Right renal cortex interstitium (tissue), 3 donors: ENCODE measurements at regions not wholly inside any gene's neighbourhood (a gene's known extent, or its start where the extent isn't known, plus 50 kb on each side); places are given as distances from the start of the nearest gene placed in this dataset.

Experiments used
- DNase-seq, 3 donors: peaks; one replicate each; pipeline ENCODE4 v3.0.0-alpha.2; 2013; ENCODE audit warnings: low read depth in 3 of 3, low spot score in 2 of 3

DNA sequence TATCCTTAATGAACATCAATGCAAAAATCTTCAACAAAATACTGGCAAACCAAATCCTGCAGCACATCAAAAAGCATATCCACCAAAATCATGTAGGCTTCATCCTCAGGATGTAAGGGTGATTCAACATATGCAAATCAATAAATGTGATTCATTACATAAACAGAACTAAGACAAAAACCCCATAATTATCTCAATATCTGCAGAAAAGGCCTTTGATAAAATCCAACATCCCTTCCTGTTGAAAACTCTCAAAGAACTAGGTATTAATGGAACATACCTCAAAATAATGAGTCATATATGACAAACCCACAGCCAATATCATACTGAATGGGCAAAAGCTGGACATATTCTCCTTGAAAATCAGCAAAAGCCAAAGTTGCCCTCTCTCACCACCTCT is 54.6 kb upstream of the DEPDC1 start:
- no peak for DNase-seq

- DNase-seq = no peak
Measured at GRCh38 chr1:68558321-68559026, 61.6 kb upstream of the DEPDC1 start.

DNA sequence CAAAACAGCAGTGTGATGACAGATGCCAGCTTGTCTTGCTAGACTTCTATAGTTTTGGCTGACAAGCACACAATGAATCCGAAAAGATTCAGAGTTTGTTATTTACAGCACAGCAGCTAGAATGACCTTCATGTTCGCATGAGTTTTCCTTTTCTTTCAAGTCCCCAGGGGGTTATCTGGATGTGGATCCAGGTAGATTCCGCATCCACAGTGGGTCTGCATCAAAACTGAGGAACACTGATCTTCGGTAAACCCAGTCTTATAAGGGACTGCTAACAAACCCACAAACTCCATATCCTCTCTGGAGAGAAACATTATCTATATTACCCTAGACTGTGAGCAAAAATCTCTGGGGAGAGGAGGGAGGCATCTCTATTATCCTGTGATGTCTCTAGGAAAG is 69.0 kb upstream of the DEPDC1 start:
- no peak for DNase-seq

DNA sequence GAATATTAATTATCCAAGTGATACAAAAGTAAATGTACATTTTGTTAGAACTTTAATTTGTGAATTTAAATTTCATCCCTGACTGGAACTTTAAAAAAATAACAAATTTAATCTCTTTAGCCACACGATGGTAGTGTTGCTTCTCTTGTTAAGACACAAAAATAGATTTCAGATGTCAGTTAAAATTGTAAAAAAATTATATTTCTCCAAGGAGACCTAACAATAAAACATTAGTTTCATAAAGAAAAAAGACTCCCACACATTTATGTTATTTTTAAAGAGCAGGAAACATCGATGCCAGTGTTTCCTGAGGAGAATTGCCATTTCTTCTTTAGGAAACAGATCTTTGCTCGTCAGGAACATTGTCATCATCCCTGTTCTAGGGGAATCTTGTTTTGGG is 74.0 kb upstream of the DEPDC1 start:
- DNase-seq = no peak

- no peak for DNase-seq
Measured at GRCh38 chr1:68571454-68572235, 74.8 kb upstream of the DEPDC1 start.

- no peak for DNase-seq
Measured at GRCh38 chr1:68585351-68585750, 88.5 kb upstream of the DEPDC1 start.

GRCh38 chr1:68586766-68587165 is 89.9 kb upstream of the DEPDC1 start:
- no peak for DNase-seq

- DNase-seq = no peak
Measured at GRCh38 chr1:68588304-68588703, 91.4 kb upstream of the DEPDC1 start.

DNA sequence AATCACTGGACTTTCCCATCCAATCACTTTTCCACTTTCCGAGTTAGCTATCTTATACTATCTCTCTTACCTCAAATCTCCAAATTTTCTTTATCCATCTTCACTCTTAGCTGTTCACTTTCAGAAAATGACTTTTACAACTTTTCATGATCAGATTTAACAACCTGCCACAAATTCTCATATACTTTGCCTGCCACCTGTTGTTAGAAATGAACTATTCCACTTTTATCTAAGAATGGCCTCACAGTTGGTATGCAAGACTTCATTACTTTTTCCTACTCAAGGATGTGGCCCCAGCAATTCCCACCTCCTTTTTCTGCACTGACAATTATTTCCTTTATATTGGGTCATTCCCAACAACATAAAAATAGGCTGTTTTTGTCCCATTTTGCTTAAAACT is 93.6 kb upstream of the DEPDC1 start:
- DNase-seq = no peak

GRCh38 chr1:68594851-68595250 is 98.0 kb upstream of the DEPDC1 start:
- DNase-seq = no peak

DNA sequence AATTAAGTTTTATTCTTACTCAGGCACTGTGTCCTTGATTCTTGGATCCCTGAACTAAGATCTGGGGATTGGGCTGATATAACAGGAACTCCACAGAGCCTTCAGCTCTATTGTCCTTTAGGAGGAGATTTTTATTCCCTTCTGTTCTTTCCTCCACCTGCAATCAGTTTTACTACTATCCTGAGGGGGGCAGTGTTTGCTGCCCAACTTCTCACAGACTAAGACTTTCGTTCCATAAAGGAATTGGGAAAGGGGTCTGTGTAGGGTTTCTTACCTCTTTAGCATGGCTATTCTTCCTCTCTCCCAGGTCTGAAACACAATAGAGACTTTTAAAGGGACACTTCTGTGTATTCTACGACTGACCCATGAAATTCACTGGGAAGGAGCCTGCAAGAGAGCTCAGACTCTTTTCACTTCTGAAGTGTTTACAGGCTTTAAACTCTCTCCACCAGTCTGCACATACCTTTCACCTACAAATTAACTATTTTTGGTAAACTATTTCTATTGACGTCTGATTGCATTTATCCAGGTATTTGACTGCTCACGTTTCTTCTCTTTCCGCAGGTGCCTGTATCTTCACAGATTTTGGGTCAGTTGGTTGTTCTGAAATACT is 103.3 kb upstream of the DEPDC1 start:
- peak in 2 of 3 donors; percentile 2 to 16 for DNase-seq

- DNase-seq = no peak
Measured at GRCh38 chr1:68608289-68608688, 111.4 kb upstream of the DEPDC1 start.

GRCh38 chr1:68615312-68615711 is 118.4 kb upstream of the DEPDC1 start:
- no peak for DNase-seq

DNA sequence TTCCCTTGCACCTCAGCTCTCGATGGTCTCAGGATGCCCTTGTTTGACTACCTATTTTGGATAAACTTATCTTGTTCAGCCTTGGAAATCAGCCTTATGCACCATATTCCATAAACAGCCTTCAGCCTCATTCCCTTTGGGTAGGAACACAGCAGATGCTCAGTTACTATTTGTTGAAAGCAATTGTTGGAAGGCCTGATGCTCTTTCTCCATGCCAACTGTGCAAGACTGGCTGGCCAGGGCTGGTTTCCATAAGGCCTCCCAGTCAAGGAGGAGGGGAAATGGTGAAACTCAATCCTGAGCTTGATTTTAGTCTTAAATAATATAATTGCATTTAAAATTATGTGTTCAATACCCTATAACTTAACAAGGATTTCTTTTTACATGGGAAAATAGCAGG is 121.1 kb upstream of the DEPDC1 start:
- no peak for DNase-seq

GRCh38 chr1:68620571-68620970 is 123.7 kb upstream of the DEPDC1 start:
- DNase-seq = no peak

DNA sequence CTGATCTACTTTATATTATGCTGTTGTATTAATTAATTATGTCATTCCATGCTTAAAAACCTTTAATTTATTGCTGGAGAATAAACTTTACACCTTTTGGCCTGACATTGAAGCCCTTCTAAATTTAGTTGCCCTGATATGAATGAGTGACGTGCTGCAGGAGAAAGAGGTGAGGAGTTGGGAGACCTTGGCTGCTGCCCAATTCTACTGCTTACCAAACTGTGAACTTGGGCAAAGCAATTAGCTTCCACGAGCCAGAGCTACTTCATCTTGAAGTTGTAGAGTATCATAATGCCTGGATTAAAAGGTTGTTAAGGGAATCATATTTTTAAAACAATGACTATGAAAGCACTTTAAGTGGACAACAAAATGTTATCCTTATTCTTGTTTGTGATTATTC is 126.8 kb upstream of the DEPDC1 start:
- DNase-seq = no peak

DNA sequence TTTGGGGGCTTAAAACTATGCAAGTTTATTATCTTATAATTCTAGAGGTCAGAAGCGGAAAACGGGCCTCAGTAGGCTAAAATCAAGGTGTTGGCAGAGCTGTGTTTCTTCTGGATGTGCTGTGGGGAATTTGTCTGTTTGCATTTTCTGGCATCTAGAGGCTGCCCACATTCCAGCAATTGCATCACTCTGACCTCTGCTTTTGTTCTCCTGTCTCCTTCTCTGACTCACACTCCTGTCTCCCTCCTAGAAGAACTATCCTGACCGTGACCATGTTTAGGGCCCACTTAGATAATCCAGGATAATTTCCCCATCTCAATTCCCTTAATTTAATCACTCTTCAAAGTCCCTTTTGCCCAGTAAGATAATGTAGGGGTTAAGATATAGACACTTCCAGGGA is 127.4 kb upstream of the DEPDC1 start:
- no peak for DNase-seq

DNA sequence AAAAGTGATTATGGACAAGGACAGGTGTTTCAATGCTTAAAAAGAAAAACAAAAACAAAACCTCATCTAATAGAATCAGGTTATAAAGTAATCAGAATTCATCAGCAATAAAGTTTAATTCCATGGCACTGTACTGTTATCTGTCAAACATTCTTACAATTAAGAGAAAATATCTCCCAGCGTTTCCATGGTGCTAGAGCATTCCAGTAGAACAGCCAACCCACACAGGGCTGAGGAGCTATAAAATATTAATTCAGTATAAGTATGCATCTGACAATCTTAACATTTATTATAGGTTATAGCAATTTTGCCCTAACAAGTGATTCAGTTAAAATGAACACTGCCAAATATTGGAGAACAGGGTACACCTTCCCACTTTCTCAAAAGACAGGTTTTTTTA is 128.7 kb upstream of the DEPDC1 start:
- DNase-seq = no peak

DNA sequence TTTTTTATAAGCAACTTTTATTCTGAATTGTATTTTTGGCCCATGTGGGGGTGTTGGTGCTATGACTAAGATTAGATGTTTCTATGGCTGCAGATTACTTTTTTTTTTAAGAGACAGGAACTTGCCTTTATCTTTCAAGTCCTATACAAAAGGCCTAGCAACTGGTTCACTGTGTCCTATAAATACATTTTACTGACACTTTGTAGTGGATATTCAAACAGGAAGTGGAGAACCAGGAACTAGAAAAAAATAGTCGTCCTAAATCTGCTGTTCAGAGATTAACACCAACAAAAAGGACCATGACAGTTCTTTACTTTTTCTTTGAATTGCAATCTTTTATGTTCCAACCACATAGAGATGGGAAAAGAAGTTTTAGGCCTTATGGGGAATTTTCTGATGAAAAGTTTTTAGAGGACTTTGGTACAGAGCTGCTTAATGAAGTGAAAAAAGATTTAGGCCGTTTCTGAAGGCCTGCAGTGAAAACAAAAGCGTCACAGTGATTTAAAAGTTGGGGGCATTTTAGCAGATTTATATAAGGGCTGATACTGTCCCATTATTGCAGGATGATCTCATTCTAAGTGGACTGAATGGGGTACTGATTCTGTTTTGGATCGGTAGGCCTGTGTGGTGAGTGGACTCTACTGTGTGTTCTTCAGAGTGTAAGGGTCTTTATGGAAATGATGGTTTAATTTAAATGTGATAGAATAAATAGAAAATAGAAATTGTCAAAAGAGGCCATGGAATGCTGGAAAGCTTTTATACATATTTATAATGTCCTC is 136.4 kb upstream of the DEPDC1 start:
- DNase-seq = no peak

- DNase-seq = no peak
Measured at GRCh38 chr1:68644504-68644903, 147.6 kb upstream of the DEPDC1 start.

DNA sequence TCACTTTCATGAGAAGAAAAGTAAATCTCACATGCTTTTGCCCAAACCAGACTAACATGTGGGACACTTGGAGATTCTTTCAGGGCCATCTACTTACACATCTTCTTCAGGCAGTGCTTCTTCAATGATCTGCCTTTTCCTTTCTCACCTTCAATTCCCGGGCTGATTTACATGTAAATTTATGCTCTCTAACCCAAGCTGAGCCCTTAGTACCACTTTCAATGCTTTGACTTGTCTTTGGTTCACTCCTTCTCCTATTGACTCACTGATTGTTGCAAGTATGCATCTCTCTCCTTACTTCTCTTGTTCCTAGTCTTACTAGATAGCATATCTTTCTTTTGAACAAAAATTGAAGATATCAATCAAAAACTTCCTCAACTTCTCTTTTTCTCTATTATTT is 154.2 kb upstream of the DEPDC1 start:
- no peak for DNase-seq
